HG02981 (cell line): ENCODE measurements at regions not wholly inside any gene's neighbourhood (a gene's known extent, or its start where the extent isn't known, plus 50 kb on each side); places are given as distances from the start of the nearest gene placed in this dataset.

ENCODE experiments used
- ATAC-seq: cut with Tn5 transposase; IDR thresholded peaks from one replicate; pipeline ENCODE4 v1.9.1; 2021; ENCODE audit warnings: mild to moderate bottlenecking, moderate library complexity; ENCODE audit not compliant: unreplicated experiment

DNA sequence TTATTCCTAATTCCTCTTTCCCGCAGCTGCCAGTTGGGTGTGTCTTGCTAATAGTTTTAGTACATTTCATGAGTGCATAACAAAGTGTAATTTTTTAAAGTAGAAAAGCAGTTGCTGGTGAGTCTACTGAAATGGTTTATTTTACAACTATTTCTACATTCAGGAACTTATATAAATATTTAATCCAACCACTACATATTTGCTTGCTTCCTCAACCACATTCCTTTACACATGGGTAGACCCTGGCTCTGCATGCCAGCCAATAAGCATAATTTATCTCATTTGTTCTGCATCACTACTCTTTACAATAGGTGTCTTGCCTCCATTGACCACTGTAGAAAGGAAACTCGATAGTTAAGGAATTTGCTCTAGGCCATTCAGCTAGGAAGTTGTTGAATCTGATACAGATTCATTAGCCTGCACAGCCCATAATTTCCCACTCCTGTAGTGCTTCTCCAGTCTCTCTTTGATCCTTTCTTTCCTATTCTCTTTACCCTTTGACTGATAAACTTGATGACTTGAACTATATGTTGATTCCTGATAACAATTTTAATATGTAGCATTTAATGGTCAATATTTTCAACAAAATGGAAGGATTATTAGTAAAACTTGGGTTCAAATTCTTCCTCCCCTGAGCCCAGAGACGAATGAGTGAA, 342.5 kb upstream of the ACTBL2 start:
- no peak for ATAC-seq

DNA sequence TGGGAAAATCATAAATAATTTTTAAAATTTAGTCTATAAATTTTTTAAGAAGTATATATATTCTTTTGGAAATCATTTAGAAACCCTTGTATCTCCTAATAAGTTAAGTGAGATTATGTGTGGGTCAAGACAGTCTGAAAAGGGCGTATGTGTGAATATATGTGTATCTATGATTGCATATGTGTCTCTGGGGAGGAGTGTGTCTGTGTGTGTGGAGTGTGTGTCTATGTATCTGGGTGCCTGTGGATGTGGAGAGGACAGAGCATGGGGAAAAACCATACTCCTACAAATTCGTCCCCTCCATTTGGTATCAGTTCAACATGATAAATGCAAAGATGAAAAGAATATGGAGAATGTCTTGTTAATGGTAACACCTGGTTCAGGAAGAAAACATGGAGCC, 342.0 kb upstream of the ACTBL2 start:
- ATAC-seq, result no peak

DNA sequence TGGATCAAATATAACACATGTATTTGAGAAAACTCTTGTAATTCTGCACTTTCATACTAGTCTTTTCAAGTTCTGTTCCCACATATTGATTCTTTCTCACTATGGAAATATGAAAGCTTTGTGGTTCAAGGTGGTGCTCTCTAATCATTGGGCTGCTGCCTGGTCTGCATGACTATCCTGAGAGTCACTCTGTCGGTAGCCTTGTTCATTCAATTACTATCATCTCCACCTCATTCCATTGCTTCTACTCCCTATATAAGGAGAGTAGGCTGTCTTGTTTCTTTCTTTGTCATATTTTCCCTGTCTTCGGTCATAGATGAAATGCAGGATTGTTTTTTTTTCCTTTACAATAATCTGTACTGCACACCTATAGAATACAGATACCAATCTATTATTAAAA, 341.4 kb upstream of the ACTBL2 start:
- no peak for ATAC-seq

DNA sequence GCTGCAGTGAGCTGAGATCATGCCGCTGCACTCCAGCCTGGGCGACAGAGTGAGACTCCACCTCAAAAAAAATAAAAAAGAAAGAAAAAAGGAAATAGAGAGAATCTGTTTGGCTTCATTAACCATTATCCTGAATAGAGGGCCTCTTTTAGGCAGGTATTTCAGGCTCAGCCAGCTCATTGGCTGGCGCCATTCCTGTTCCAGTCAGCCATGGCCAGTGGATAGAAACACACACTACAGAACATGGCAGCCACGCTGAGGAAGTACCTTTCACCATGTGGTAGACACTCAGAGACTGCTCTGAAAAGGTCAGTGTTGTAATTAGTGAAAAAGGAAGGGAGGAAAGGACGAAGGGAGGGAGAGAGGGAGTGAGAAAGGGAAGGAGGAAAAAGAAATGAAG, 340.0 kb upstream of the ACTBL2 start:
- ATAC-seq, result no peak

DNA sequence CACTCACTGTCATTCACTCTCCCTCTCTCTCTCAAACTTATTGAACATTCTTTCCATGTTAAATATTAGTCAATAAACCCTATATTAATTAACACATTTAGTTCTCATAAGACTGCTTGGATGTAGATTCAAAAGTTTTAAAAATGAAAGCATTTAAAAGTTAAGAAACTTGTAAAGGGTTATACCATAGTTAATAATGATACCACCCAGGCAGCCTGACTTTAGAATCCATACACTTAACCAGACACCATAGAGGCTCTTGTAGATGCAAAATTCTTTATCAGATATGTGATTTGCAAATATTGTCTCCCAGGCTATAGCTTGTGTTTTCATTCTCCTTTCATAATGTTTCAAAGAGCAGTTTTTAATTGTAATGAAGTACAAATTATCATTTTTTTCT, 335.8 kb upstream of the ACTBL2 start:
- no peak for ATAC-seq

DNA sequence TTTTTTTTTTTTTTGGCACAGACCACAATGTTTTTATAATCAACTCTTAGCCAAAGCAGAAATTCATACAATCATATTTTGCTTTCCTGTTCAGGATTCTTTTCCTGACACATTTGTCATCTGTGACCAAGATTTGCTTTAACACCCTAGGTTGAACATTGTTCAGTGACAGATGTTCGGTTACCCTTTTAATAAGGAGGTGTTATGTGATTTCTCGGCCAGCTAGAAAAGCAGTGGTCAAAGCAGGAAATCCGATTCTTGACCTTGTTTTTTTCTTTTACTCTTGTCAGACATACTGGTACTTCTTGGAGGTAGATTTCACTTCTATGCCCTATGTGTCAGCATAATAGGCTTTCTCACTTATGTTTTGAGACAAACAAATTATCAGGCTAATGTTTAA, 335.3 kb upstream of the ACTBL2 start:
- no peak for ATAC-seq

DNA sequence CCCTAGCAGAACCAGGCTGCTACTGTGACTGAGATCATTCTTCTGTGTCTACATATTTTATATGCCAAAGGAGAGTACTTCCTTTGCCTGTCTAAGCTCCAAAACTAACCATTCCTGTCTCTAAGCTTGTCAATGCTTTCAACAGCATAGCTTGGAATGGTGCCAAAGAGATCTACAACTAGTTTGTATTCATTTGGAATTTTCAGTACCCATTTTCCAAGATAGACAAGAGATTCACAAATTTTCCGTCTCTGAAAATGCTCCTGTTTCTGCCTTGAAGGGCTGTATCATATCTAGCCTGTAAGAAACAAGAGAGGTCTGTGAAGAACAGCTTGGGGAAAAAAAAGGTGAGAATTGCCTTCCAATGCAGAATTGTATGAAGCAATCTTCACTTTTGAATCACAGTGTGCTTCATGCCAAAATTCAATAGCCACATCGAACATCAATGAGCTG, 334.4 kb upstream of the ACTBL2 start:
- ATAC-seq, result no peak

DNA sequence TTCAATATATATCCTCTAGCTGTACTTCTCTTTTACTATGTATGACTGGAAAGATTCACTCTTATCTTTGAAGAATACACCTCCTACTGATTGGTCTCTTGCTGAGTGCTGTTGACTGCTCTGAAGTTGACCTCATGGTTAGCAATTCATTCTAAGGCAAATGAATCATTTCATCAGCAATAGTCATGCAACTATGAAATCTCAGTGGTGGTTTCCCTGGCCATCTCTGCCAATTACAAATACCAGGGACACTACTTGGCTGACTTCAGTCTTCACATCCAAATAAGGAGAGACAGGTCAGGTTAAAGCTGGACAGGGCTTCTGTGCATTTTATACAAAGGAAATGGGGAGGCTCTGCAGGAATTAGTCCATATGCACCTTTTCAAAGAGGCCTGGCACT, 333.5 kb upstream of the ACTBL2 start:
- no peak for ATAC-seq

DNA sequence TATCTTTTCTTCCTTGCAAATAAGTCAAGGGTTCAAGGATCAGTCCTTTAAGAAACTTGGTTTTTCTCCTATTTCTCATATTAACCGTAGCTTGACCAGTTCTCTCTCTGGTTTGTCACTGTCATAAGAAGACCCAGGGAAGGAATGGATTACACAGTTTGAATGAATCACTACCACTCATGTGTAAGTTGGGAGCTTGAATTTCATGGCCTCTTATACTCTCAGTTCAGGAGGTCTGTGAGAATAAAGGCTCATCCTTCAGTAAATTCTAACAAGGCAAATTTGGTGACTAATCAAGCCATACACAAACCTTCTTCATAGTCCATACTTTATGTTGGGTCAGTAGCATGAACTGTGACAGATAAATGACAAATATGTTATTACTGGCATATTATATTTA, 323.1 kb upstream of the ACTBL2 start:
- ATAC-seq, result no peak

DNA sequence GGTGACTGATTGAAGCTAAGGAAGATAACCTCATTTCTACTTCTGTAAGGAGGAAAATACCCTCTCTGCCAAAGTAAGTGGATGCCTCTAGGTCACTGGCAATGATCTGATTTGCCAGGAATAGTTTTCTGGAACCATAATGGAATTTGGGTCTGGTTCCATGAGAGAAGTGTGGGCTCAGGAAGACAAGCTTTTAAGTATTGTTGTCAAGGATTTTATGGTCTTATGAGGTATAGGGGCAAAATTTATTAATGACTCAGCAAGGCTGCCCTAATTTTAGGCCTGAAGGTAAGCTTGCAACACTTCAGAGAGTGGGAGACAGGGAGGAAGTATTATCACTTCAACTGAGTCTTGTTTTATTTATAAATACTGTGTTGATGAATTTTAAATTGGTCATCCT, 322.6 kb upstream of the ACTBL2 start:
- no peak for ATAC-seq

DNA sequence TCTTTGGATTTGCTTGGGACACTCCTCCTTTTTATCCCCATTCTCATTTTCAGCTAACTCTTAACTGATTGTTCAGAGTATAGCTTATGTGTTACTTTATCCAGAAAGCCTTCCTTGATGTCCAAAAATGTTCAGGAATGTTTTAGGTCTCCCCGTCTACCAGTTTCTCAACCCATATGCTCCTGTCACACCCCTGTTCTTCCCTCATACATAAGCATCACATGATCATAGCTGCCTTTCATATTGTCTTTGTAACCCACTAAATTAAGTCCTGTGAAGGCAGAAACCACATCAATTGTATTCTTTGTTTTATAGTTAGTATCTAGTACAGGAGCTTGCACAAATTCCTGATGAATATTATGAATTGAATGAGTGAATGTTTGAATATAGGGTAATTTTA, 321.9 kb upstream of the ACTBL2 start:
- no peak for ATAC-seq

DNA sequence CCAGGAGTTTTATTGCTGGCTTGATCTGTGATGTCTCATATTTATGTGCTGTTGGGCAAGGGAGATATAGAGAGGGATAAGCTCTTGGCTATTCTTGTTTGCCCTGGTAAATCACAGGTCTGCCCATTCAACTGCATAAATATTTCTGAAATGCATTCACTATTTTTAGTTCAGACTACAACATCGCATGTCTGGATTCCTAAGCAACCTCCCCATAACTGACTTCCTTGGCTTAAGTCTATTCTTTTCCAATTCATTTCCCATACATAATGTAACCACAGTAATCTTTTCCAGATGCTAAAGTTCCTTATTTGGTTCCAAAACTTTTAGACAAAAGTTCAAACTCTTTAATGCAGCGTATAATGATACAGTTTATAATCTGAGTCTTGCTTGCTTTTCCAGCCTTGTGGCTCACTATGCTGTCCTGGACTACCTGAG, 321.4 kb upstream of the ACTBL2 start:
- ATAC-seq, result no peak

DNA sequence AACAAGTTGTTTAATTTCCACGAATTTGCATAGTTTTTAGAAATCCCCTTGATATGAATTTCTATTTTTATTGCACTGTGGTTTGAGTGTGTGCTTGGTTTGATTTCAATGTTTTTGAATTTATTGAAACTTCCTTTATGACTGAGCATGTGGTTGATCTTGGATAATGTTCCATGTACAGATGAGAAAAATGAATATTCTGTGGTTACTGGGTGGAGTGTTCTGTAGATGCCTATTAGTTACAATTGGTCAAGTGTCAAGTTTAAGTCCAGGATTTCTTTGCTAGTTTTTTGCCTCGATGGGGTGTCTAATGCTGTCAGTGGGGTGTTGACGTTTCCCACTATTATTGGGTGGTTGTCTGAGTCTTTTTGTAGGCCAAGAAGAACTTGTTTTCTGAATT, 319.5 kb upstream of the ACTBL2 start:
- no peak for ATAC-seq

DNA sequence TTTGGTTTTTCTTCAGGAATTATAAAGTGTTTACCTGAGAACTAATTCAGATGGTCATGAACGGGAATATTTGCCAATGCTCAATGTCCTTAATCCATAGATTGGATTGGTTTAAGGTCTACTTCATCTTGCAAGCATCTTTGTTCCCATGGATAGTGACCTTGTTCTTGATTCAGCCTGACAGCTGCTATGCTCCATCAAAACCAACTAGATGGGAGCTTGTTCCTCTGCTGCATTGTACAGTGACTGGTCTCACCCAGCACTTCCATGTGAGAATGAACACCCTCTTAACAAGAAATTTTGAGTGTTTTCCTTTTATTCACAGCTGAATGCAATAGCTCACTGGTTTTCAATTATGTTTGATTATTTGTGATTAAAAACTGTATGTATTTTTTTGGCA, 312.6 kb upstream of the ACTBL2 start:
- ATAC-seq, result no peak

DNA sequence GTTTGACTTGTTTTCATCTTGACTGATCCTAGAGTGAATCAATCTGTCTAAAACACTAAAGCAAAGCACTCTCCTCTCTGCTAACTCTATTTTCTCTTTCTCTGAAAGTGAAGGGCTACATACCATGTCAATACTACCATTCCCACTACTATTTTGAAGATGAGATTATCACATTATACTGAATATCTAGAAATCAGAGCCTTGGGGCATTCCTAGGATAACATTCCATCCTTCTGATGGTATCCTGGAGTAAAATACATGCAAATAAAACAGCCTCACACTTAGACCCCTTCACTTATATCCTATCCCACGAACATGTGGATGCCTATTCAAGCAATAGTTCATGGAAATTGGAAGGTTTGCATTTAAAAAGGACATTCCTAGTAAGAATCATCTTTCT, 309.3 kb upstream of the ACTBL2 start:
- no peak for ATAC-seq

DNA sequence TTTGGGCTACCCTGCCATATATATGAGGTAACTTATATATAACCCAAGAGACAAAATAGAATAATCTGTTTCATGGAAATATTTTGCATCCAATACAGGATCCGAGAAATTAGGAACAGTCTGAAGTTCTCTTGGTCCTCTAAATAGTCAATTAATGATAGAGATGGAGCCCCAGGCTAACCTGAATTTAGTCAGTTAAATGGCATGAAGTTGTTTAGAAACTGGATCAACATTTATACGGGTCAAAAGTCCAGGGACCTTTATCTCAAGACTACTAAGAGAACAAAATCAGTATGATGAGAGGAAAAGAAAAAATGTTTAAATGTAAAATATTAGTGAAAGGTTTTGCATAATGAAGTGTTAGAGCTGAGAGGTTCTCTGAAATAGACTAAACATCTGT, 303.3 kb upstream of the ACTBL2 start:
- no peak for ATAC-seq

DNA sequence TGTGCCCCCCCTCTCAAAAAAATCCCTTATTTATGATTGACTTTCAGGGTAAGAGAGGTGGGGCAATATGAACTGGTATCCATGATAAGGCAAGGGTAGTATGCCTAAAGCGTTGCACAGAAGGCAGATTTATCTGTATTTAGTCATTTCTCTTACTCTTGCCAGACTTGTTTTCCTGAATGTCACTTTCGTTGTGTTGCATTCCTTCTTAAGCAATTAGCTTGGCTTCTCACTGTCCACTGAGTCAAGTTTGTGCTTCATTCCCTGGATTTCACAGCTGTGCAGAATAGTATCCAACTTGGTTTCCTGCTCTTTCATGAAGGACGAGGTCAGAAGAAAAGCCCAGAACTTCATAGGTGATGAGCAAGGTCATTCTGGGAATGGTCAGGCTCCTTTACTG, 301.5 kb upstream of the ACTBL2 start:
- ATAC-seq, result no peak

DNA sequence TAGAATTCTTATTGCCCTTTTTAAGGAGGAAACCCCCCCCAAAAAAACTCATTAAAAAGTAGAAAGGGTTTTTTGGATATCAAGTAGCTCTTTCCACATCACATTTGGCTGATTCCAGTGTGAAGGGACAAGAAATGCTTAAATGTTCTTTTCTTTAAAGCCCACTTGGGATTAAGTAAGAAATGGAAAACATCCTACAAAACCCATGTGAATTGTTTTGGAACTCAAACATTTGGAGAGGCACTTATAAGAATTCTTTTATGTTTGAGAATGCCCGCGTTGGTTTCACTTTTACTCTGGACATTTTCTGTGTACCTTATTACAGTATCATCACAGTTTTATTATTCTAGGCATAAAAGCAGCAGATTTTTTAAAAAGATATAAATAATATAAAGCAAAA, 301.1 kb upstream of the ACTBL2 start:
- no peak for ATAC-seq

DNA sequence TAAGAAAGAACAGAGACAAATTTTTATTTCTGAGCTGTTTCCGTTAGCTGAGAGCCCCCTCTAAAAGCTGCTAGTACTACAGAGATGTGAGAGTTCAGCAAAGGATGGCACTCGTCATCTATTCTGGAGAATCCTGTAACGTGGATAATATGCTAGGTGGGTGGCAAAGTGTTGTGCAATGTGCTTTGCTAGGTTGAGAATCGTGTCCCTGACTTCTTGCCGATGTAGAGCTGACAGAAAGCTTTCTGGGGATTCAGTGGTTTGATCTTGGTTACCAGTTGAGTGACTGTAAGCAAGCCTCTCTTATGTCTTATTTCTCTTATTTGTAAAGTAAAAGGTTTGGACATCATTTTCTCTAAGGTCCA, 298.3 kb upstream of the ACTBL2 start:
- no peak for ATAC-seq

DNA sequence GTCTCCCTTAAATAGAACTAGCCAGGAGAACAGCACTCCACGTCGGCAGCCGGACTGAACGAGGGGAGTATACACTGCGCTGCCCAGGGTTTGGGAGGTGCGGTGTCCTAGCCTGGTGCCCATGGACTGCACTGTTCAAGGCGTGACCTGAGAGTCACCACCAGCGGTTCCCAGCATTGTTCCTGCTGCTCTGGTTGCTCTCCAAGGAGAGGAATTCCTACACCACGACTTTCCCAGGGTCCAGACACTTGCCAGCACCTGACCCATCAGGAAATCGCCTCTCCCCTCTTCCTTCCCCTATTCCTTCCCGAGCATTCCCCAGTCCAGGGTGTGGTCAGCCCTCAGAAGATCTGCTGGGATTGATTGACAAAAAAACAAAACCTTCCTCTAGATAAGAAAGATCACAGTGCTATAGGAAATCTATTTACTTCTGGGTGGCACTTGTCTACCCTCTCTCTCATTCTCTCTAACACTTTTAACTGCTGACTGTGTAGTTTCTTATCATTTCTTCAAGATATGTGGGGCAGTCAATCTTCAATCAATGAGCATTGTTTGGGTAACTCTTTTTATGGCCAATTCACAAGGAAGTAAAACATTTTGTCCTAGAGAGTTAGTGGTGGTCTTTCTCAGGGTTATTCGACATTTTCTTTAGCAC, 297.8 kb upstream of the ACTBL2 start:
- ATAC-seq, result no peak

DNA sequence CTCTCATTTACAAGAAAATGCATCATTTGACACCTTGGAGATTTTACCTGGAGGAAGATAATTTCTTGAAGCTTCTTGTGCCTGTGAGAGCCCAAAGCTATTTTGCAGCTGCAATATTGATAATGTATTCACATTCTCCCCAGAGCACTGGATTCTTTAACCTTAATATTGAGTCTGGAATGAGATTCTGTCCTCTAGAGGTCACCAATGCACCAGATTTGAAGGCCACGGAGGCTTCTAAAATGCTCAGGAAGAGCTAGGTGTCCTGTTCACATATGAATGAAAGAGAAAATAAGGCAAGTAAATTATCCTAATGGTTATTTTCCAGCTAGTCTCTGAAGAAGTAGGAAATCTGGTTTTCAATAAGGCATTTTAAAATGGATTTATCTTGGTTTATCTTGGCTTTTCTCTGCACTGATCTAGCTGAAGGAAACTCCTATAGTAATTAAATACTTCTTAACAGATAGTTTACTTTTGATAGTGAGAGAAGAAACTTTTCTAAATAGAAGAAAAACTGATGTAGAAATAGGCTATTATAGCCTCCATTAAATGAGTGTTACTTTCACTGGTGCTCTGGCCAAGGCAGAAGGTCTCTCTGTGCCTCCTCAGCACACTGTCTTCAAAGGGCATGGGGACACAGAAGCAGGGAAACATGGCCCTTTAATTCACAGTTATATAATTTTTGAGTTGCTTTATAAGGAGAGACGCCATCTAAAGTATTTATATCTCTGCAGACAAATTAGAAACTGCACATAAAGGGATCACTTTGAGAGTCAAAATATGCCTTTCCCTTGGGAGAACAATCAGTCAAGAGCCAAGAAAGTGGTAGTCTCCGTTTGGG, 297.0 kb upstream of the ACTBL2 start:
- ATAC-seq, result peak; percentile 53

DNA sequence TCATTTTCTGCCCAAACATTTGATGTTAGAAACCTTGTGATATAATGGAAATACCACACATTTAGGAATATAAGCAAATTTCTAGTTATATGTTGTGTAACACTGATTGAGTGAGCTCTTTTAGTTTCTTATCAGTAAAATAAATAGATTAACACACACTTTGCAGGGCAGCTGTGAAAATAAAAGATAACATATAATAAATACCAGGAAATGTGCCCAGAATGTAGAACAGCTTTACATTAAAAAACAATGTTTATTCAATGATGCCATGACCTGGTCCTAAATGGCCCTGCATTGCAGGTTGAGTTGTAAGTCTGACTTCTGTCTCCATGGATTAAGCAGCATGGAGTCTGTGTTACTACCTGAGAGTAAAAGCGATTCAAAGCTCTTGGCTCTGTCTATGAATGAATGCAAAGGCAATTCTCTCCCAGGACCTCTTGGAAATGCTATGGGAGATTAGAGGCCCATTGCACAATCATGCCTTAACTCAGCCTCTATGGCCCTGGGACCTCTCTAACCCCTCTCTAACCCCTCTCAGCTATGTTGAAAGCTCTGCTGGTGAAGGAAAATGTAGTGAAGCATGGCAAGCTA, 296.0 kb upstream of the ACTBL2 start:
- no peak for ATAC-seq
